ENCODE measurements at regions not wholly inside any gene's neighbourhood (a gene's known extent, or its start where the extent isn't known, plus 50 kb on each side); places are given as distances from the start of the nearest gene placed in this dataset.

DNA sequence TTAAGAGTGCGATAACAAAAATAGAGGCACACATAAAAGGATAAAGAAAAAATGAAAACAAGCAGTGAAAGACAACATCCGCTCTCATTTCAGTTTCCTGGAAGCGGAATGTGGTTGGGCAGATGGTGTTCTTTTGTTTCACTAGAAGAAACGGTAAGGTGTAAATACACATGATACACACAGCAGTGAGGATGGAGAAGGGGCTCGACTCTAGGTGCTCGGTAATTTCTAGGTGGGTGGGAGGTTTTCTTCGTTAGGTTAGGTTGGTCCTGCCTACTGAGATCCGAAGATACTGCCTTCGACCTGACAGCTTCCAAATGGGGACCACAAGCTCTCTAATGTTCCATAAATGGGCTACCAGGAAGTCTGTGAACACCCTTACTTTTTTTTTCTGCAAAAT lies 1082.5 kb downstream of the BCL11B start:
- Histone ChIP-seq H3K27ac (peak overlapping the region in 1 of 4 donors; percentile 67), H3K27me3 (no peaks in the 10 kb centered on the region), H3K36me3 (no peaks in the 10 kb centered on the region), H3K4me3 (no peak overlapping the region), H3K4me1 (no peaks in the 10 kb centered on the region), H3K9me3 (no peaks in the 10 kb centered on the region)
- WGBS, 2 donors, result 81 to 82% methylated on average over 9 of the region's 9 CpGs
- TF ChIP-seq, protein P1, sequence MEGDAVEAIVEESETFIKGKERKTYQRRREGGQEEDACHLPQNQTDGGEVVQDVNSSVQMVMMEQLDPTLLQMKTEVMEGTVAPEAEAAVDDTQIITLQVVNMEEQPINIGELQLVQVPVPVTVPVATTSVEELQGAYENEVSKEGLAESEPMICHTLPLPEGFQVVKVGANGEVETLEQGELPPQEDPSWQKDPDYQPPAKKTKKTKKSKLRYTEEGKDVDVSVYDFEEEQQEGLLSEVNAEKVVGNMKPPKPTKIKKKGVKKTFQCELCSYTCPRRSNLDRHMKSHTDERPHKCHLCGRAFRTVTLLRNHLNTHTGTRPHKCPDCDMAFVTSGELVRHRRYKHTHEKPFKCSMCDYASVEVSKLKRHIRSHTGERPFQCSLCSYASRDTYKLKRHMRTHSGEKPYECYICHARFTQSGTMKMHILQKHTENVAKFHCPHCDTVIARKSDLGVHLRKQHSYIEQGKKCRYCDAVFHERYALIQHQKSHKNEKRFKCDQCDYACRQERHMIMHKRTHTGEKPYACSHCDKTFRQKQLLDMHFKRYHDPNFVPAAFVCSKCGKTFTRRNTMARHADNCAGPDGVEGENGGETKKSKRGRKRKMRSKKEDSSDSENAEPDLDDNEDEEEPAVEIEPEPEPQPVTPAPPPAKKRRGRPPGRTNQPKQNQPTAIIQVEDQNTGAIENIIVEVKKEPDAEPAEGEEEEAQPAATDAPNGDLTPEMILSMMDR (IDR thresholded peaks at IDR 0.05), result no peak
- TF ChIP-seq EP300 (IDR thresholded peaks at IDR 0.05) (no peak), POLR2A (IDR thresholded peaks at IDR 0.05) (no peak)
- no peak for DNase-seq (ENCODE audit: low spot score in 2 of 2)

- H3K9me3 ChIP-seq, result no peaks in the 10 kb centered on the region
- no peak overlapping the region for H3K4me3 ChIP-seq
- no peaks in the 10 kb centered on the region for H3K27me3 ChIP-seq
- no peak for TF ChIP-seq EP300 (IDR thresholded peaks at IDR 0.05)
- no peak for DNase-seq (ENCODE audit: low spot score in 2 of 2)
- H3K36me3 ChIP-seq, result no peaks in the 10 kb centered on the region
- 92 to 94% methylated on average over 1 of the region's 1 CpG for WGBS, 2 donors
- H3K4me1 ChIP-seq, result no peaks in the 10 kb centered on the region
- peak overlapping the region in 1 of 4 donors; percentile 19 for H3K27ac ChIP-seq
Measured at GRCh38 chr14:98189944-98190343, 1082.1 kb downstream of the BCL11B start.

DNA sequence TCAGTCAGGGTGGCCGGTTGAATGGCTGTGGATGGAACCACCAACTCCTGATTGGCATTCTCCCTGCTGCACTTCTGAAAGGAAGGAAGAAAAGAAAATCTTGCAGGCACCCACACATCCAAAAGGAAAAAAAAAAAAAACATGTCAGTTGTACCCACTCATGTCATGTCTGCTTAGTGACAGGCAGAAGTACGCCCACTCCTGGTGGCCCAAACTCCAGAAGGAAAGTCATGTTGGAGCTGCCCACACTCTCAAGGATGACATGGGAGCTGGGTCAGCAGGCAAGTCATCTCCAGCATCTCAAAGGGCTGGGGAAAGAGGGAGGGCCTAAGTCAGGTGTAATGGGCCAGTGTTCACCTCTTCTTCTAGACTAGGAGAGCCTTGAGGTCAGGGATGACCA lies 1079.1 kb downstream of the BCL11B start:
- Histone ChIP-seq H3K27ac (no peak overlapping the region), H3K9me3 (no peaks in the 10 kb centered on the region), H3K4me1 (no peaks in the 10 kb centered on the region), H3K36me3 (no peaks in the 10 kb centered on the region), H3K27me3 (no peaks in the 10 kb centered on the region), H3K4me3 (no peak overlapping the region)
- whole genome bisulfite sequencing, 2 donors, result 88 to 93% methylated on average over 2 of the region's 2 CpGs
- no peak for TF ChIP-seq EP300 (IDR thresholded peaks at IDR 0.05)
- no peak for TF ChIP-seq POLR2A (IDR thresholded peaks at IDR 0.05)
- TF ChIP-seq, protein P1 (IDR thresholded peaks at IDR 0.05), result no peak
- no peak for DNase-seq (ENCODE audit: low spot score in 2 of 2)

- Histone ChIP-seq H3K4me1 (no peaks in the 10 kb centered on the region), H3K9me3 (no peaks in the 10 kb centered on the region), H3K27ac (no peak overlapping the region), H3K27me3 (no peaks in the 10 kb centered on the region), H3K36me3 (no peaks in the 10 kb centered on the region), H3K4me3 (no peak overlapping the region)
- no peak for DNase-seq (ENCODE audit: low spot score in 2 of 2)
- WGBS, 2 donors, result 63 to 71% methylated on average over 2 of the region's 2 CpGs
- TF ChIP-seq EP300 (IDR thresholded peaks at IDR 0.05) (no peak), POLR2A (IDR thresholded peaks at IDR 0.05) (no peak)
- TF ChIP-seq, protein P1 (IDR thresholded peaks at IDR 0.05), result no peak
Measured at GRCh38 chr14:98194821-98195220, 1077.2 kb downstream of the BCL11B start.

DNA sequence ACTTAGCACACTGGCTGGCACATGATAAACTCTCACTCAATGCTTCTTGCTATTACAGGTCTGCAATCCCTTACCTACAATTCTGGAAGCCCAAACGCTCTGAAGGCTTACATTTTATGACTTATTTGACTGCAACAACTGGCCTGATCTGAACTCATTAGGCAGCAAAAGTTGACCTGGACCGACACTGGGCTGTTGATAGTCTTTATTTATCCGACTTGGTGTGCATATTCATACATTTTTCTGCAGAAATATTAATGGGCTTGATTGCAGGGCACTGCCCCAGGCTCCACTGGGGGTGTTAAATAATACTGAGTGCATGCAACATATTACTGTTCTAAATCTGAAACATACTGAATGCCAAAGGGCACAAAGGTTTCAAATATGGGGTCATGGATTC lies 1076.7 kb downstream of the BCL11B start:
- H3K36me3 ChIP-seq, result no peaks in the 10 kb centered on the region
- H3K4me1 ChIP-seq, result no peaks in the 10 kb centered on the region
- H3K9me3 ChIP-seq, result no peaks in the 10 kb centered on the region
- no peaks in the 10 kb centered on the region for H3K27me3 ChIP-seq
- no peak overlapping the region for H3K4me3 ChIP-seq
- H3K27ac ChIP-seq, result no peak overlapping the region
- TF ChIP-seq EP300 (IDR thresholded peaks at IDR 0.05) (no peak), POLR2A (IDR thresholded peaks at IDR 0.05) (no peak)
- TF ChIP-seq, protein P1 (IDR thresholded peaks at IDR 0.05), result no peak
- 38 to 60% methylated on average over 3 of the region's 3 CpGs for WGBS, 2 donors
- DNase-seq (ENCODE audit: low spot score in 2 of 2), result no peak

- Histone ChIP-seq H3K9me3 (no peaks in the 10 kb centered on the region), H3K27ac (no peak overlapping the region), H3K4me3 (no peak overlapping the region), H3K27me3 (no peaks in the 10 kb centered on the region), H3K36me3 (no peaks in the 10 kb centered on the region), H3K4me1 (no peaks in the 10 kb centered on the region)
- DNase-seq (ENCODE audit: low spot score in 2 of 2), result no peak
- 70 to 79% methylated on average over 1 of the region's 1 CpG for WGBS, 2 donors
- no peak for TF ChIP-seq EP300 (IDR thresholded peaks at IDR 0.05)
- no peak for TF ChIP-seq POLR2A (IDR thresholded peaks at IDR 0.05)
- TF ChIP-seq, protein P1 (IDR thresholded peaks at IDR 0.05), result no peak
Measured at GRCh38 chr14:98197933-98198332, 1074.1 kb downstream of the BCL11B start.
